Vagina (tissue), 2 donors: ENCODE measurements at regions not wholly inside any gene's neighbourhood (a gene's known extent, or its start where the extent isn't known, plus 50 kb on each side); places are given as distances from the start of the nearest gene placed in this dataset.

Experiments
- CTCF ChIP-seq, 3 experiments: fragments of 450-650 bp in 2 of 3; fragments of 200-600 bp in 1 of 3; sonication (generic) in 1 of 3; IDR thresholded peaks; one replicate each; pipeline ENCODE4 v1.5.1; 2017 to 2019; ENCODE audit warnings: antibody characterized with exemption in 3 of 3, mild to moderate bottlenecking in 2 of 3, moderate library complexity in 2 of 3
- POLR2A ChIP-seq, 2 donors: fragments of 450-650 bp; IDR thresholded peaks; one replicate each; pipeline ENCODE4 v1.6.1; 2017; ENCODE audit warnings: antibody characterized with exemption in 2 of 2, mild to moderate bottlenecking in 2 of 2, moderate library complexity in 2 of 2
- POLR2AphosphoS5 ChIP-seq, 2 donors: sonication (generic); formaldehyde crosslinking; IDR thresholded peaks; one replicate each; pipeline ENCODE4 v1.9.0; 2017; ENCODE audit warnings: antibody characterized with exemption in 2 of 2, mild to moderate bottlenecking in 2 of 2, low read depth in 1 of 2; ENCODE audit not compliant: insufficient read depth in 1 of 2

- TF ChIP-seq CTCF (IDR thresholded peaks at IDR 0.05) (no peak), POLR2A (IDR thresholded peaks at IDR 0.05) (no peak), POLR2AphosphoS5 (IDR thresholded peaks at IDR 0.05; ENCODE audit: insufficient read depth in 1 of 2, low read depth in 1 of 2) (no peak)
These were observed 112.5 kb upstream of the ERG start for GRCh38 chr21:38610623-38611251.
